Mucosa of stomach (tissue), 1 donor: ENCODE measurements at regions not wholly inside any gene's neighbourhood (a gene's known extent, or its start where the extent isn't known, plus 50 kb on each side); places are given as distances from the start of the nearest gene placed in this dataset.

Source experiments
- H3K27me3 ChIP-seq: one replicate; pipeline ENCODE4 v1.7.0; 2013; ENCODE audit warnings: mild to moderate bottlenecking, low read length; ENCODE audit not compliant: control insufficient read depth, insufficient read depth
- H3K36me3 ChIP-seq: one replicate; pipeline ENCODE4 v1.7.0; 2013; ENCODE audit warnings: low read length; ENCODE audit not compliant: control insufficient read depth, insufficient read depth
- H3K4me1 ChIP-seq: one replicate; pipeline ENCODE4 v1.7.0; 2013; ENCODE audit warnings: mild to moderate bottlenecking, low read length; ENCODE audit not compliant: control insufficient read depth, insufficient read depth
- H3K4me3 ChIP-seq: one replicate; pipeline ENCODE4 v1.7.0; 2013; ENCODE audit warnings: low read length
- H3K9ac ChIP-seq: one replicate; pipeline ENCODE4 v1.7.0; 2013; ENCODE audit warnings: mild to moderate bottlenecking, low read length, moderate library complexity
- H3K9me3 ChIP-seq: one replicate; pipeline ENCODE4 v1.7.0; 2013; ENCODE audit warnings: mild to moderate bottlenecking, low read length, moderate library complexity; ENCODE audit not compliant: control insufficient read depth
- donor health status: Pancreatic carcinoma.

GRCh38 chr14:84965279-84965678 is 564.7 kb upstream of the FLRT2 start:
- Histone ChIP-seq H3K9ac (no peak overlapping the region), H3K36me3 (no peaks in the 10 kb centered on the region), H3K4me1 (no peaks in the 10 kb centered on the region), H3K4me3 (no peak overlapping the region), H3K27me3 (no peaks in the 10 kb centered on the region), H3K9me3 (no peaks in the 10 kb centered on the region)

DNA sequence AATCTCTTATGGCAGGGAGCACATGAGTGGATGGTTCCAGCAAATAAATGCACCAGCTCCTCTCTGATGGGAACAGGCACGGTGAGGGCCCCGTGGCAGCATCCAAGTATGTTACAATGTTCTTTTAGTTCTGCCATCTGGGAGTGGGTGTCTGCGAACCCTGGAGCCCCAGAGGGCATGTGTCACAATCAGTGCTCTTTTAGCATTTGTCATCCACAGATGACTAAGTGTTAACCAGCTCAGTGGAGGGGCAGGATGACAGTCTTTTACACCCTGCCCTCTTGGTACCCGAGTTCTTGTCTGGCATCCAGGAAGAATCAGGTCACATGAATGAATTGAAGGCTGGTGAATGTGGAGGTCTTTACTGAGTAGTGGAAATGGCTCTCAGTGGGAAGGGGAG is 560.4 kb upstream of the FLRT2 start:
- Histone ChIP-seq H3K9ac (no peak overlapping the region), H3K4me1 (no peaks in the 10 kb centered on the region), H3K4me3 (no peak overlapping the region), H3K36me3 (no peaks in the 10 kb centered on the region), H3K9me3 (no peaks in the 10 kb centered on the region), H3K27me3 (no peaks in the 10 kb centered on the region)

- no peaks in the 10 kb centered on the region for H3K36me3 ChIP-seq
- H3K9me3 ChIP-seq = no peaks in the 10 kb centered on the region
- H3K4me1 ChIP-seq = no peaks in the 10 kb centered on the region
- H3K9ac ChIP-seq = no peak overlapping the region
- no peaks in the 10 kb centered on the region for H3K27me3 ChIP-seq
- no peak overlapping the region for H3K4me3 ChIP-seq
These were observed 554.6 kb upstream of the FLRT2 start for GRCh38 chr14:84975241-84975902.

GRCh38 chr14:84976805-84977204 is 553.1 kb upstream of the FLRT2 start:
- no peak overlapping the region for H3K4me3 ChIP-seq
- H3K27me3 ChIP-seq = no peaks in the 10 kb centered on the region
- H3K36me3 ChIP-seq = no peaks in the 10 kb centered on the region
- H3K4me1 ChIP-seq = no peaks in the 10 kb centered on the region
- no peaks in the 10 kb centered on the region for H3K9me3 ChIP-seq
- H3K9ac ChIP-seq = no peak overlapping the region

DNA sequence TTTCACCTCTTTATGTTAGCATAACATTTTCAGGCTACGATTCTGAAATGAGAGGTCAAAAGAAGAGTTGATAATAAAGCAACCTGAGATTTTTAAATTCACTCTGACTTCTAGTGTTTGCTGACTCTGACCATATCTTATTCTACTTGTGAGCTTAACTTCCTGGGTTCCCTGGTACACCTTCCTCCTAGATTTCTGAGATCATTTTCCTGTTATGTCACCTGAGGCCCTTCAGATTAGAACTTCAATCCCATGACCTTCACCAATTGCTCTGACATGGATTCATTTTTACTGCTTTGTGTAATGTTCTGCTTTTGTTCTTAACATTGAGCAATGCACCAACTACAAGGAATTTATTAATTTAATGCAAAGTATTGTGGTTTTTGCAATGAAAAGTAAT is 542.9 kb upstream of the FLRT2 start:
- Histone ChIP-seq H3K27me3 (no peaks in the 10 kb centered on the region), H3K4me3 (no peak overlapping the region), H3K4me1 (no peaks in the 10 kb centered on the region), H3K9ac (no peak overlapping the region), H3K36me3 (no peaks in the 10 kb centered on the region), H3K9me3 (no peaks in the 10 kb centered on the region)

DNA sequence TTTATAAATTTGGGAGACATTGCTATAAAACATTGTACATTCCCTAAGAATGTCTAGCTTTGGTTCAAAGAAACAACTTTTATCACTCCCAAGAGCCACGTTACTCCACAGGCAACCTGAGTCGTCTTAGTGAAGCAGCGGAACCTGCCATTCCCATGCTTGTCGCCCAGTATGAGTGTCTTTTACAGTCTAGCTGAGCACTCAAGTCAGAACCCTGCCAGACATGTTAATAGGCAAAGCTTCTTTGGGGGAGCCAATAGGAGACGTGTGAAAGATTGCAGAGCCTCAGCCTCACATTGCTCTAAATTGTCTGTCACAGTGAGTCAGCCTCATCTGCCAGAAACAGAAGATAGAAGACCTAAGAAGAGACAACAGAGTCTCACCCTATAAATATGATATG is 541.6 kb upstream of the FLRT2 start:
- H3K36me3 ChIP-seq = no peaks in the 10 kb centered on the region
- H3K9me3 ChIP-seq = no peaks in the 10 kb centered on the region

GRCh38 chr14:84991021-84991420 is 538.9 kb upstream of the FLRT2 start:
- no peaks in the 10 kb centered on the region for H3K9me3 ChIP-seq
- H3K36me3 ChIP-seq = no peaks in the 10 kb centered on the region
- no peak overlapping the region for H3K9ac ChIP-seq
- H3K27me3 ChIP-seq = no peaks in the 10 kb centered on the region
- no peak overlapping the region for H3K4me3 ChIP-seq
- H3K4me1 ChIP-seq = no peaks in the 10 kb centered on the region

More for the DNA sequence above, 541.6 kb upstream of the FLRT2 start:
- Histone ChIP-seq H3K4me3 (no peak overlapping the region), H3K4me1 (no peaks in the 10 kb centered on the region), H3K9ac (no peak overlapping the region), H3K27me3 (no peaks in the 10 kb centered on the region)

GRCh38 chr14:84998216-84998615 is 531.7 kb upstream of the FLRT2 start:
- no peak overlapping the region for H3K4me3 ChIP-seq
- H3K9ac ChIP-seq = no peak overlapping the region
- no peaks in the 10 kb centered on the region for H3K4me1 ChIP-seq
- no peaks in the 10 kb centered on the region for H3K9me3 ChIP-seq
- H3K27me3 ChIP-seq = no peaks in the 10 kb centered on the region
- H3K36me3 ChIP-seq = no peaks in the 10 kb centered on the region

- H3K27me3 ChIP-seq = no peaks in the 10 kb centered on the region
- no peaks in the 10 kb centered on the region for H3K4me1 ChIP-seq
- H3K36me3 ChIP-seq = no peaks in the 10 kb centered on the region
- no peak overlapping the region for H3K9ac ChIP-seq
- no peaks in the 10 kb centered on the region for H3K9me3 ChIP-seq
- H3K4me3 ChIP-seq = no peak overlapping the region
These were observed 527.1 kb upstream of the FLRT2 start for GRCh38 chr14:85002846-85003245.

- no peaks in the 10 kb centered on the region for H3K4me1 ChIP-seq
- no peaks in the 10 kb centered on the region for H3K9me3 ChIP-seq
- H3K27me3 ChIP-seq = no peaks in the 10 kb centered on the region
- no peak overlapping the region for H3K4me3 ChIP-seq
- H3K9ac ChIP-seq = no peak overlapping the region
- no peaks in the 10 kb centered on the region for H3K36me3 ChIP-seq
These were observed 526.1 kb upstream of the FLRT2 start for GRCh38 chr14:85003805-85004204.

GRCh38 chr14:85009506-85009905 is 520.4 kb upstream of the FLRT2 start:
- Histone ChIP-seq H3K4me1 (no peaks in the 10 kb centered on the region), H3K9me3 (no peaks in the 10 kb centered on the region), H3K36me3 (no peaks in the 10 kb centered on the region), H3K27me3 (no peaks in the 10 kb centered on the region), H3K9ac (no peak overlapping the region), H3K4me3 (no peak overlapping the region)

DNA sequence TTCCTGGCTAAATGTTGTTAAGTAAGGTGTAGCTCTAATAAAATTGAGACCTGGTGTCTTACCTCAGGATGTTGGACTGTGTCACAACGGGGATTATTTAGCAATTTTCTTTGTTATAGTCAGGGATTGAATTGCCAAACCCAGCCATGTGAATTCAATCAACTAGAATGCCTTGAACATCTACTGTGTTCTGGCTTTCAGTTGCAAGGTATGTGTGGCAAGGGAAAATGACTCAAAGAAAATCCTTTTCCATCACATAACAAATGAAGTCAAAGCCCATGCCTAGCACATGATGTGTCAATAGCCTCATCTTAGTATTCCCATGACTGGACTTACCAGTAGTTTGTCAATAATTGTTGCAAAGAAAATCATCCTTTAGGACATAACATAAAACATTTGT is 519.8 kb upstream of the FLRT2 start:
- no peak overlapping the region for H3K4me3 ChIP-seq
- no peaks in the 10 kb centered on the region for H3K4me1 ChIP-seq
- no peaks in the 10 kb centered on the region for H3K9me3 ChIP-seq
- no peak overlapping the region for H3K9ac ChIP-seq
- H3K36me3 ChIP-seq = no peaks in the 10 kb centered on the region
- H3K27me3 ChIP-seq = no peaks in the 10 kb centered on the region

- H3K9me3 ChIP-seq = no peaks in the 10 kb centered on the region
- no peaks in the 10 kb centered on the region for H3K27me3 ChIP-seq
- H3K4me3 ChIP-seq = no peak overlapping the region
- no peak overlapping the region for H3K9ac ChIP-seq
- H3K4me1 ChIP-seq = no peaks in the 10 kb centered on the region
- no peaks in the 10 kb centered on the region for H3K36me3 ChIP-seq
These were observed 513.4 kb upstream of the FLRT2 start for GRCh38 chr14:85016496-85016895.
